HFF-Myc (cell line): ENCODE measurements at regions not wholly inside any gene's neighbourhood (a gene's known extent, or its start where the extent isn't known, plus 50 kb on each side); places are given as distances from the start of the nearest gene placed in this dataset.

Experiments
- DNase-seq: peaks from one replicate; pipeline ENCODE4 v3.0.0-alpha.2; 2011; ENCODE audit warnings: low read depth; ENCODE audit errors: extremely low read depth
- H3K4me3 ChIP-seq: replicated peaks from 2 replicates; pipeline ENCODE4 v1.5.1; 2011; ENCODE audit warnings: low read depth, mild to moderate bottlenecking, control low read depth, low read length
- TF ChIP-seq, protein P1 (sequence below): IDR thresholded peaks from 2 replicates; pipeline ENCODE4 v1.5.1; 2012; ENCODE audit warnings: mild to moderate bottlenecking, low read depth, low read length, control low read depth; ENCODE audit errors: missing control alignments

DNA sequence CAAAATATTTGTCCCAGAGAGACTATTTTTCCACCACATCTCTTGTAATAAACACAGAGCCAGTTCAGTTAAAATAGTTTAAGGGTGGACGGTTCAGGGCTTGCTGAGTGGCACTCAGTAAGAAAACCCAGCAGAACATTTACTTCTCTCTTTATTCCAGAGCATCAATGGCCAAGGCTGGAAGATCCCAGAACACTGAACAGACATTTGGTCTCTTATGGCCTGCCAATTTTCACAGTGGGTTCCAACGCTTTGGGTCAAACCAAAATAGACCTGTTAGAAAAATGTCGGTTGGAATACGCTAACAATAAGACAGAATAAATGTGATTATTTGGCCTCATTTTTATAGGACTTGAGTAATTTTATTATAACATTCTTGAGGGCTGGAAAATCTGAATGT, 580.3 kb upstream of the TMEFF2 start:
- TF ChIP-seq, protein P1, sequence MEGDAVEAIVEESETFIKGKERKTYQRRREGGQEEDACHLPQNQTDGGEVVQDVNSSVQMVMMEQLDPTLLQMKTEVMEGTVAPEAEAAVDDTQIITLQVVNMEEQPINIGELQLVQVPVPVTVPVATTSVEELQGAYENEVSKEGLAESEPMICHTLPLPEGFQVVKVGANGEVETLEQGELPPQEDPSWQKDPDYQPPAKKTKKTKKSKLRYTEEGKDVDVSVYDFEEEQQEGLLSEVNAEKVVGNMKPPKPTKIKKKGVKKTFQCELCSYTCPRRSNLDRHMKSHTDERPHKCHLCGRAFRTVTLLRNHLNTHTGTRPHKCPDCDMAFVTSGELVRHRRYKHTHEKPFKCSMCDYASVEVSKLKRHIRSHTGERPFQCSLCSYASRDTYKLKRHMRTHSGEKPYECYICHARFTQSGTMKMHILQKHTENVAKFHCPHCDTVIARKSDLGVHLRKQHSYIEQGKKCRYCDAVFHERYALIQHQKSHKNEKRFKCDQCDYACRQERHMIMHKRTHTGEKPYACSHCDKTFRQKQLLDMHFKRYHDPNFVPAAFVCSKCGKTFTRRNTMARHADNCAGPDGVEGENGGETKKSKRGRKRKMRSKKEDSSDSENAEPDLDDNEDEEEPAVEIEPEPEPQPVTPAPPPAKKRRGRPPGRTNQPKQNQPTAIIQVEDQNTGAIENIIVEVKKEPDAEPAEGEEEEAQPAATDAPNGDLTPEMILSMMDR, result no peak
- no peak for DNase-seq
- no peak overlapping the region for H3K4me3 ChIP-seq

GRCh38 chr2:192773044-192773443, 578.3 kb upstream of the TMEFF2 start:
- no peak overlapping the region for H3K4me3 ChIP-seq
- DNase-seq, result no peak
- TF ChIP-seq, protein P1, result no peak

GRCh38 chr2:192749611-192750200, 555.0 kb upstream of the TMEFF2 start:
- DNase-seq, result no peak
- TF ChIP-seq, protein P1, result no peak
- H3K4me3 ChIP-seq, result no peak overlapping the region

GRCh38 chr2:192741889-192742288, 547.2 kb upstream of the TMEFF2 start:
- TF ChIP-seq, protein P1, result no peak
- DNase-seq, result no peak
- H3K4me3 ChIP-seq, result no peak overlapping the region

DNA sequence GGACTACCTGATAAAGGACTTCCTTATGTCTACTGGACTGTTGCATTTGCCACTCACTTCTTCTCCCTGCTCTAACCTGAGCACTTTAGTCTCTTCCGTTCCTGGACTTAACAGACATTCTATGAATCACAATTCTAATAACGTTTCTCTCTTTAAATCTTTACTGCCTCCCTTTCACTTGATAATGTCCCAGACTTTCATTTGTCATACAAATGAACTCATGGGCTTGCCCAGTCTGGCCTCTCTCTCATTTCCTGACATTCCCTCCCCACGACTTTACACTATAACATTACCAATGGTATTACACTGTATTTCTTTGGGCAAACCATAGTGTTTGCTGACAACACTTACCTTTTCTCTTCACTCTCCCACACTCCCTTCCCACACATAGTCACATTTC, 540.7 kb upstream of the TMEFF2 start:
- DNase-seq, result no peak
- TF ChIP-seq, protein P1, result no peak

GRCh38 chr2:192729369-192729768, 534.6 kb upstream of the TMEFF2 start:
- no peak for DNase-seq
- no peak overlapping the region for H3K4me3 ChIP-seq
- TF ChIP-seq, protein P1, result no peak

More for the DNA sequence above, 540.7 kb upstream of the TMEFF2 start:
- H3K4me3 ChIP-seq, result no peak overlapping the region

DNA sequence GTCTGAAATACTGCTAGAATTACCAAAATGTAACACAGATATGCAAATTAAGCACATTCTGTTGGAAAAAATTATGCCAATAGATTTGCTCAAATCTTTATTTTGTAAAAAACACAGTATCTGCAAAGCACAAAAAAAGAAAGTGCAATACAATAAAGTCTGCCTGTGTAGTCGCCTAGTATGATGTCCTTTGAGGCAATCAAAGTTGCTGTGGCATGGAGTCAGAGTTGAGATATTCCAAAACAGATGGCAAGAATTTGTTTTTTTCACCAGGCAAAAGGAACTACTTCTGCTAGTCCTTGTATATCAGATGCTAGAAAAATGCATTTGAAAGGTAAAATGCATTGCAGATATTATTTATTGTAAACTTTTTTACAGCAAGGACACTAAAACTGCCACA, 531.3 kb upstream of the TMEFF2 start:
- TF ChIP-seq, protein P1, result no peak
- no peak overlapping the region for H3K4me3 ChIP-seq
- DNase-seq, result no peak
